Activated CD4-positive, alpha-beta memory T cell treated with anti-CD3 and anti-CD28 coated beads for 36 hours (primary cell): ENCODE measurements at regions not wholly inside any gene's neighbourhood (a gene's known extent, or its start where the extent isn't known, plus 50 kb on each side); places are given as distances from the start of the nearest gene placed in this dataset.
"Not testable (repeated sequence)": the region's sequence is repeated elsewhere in the genome, so short reads cannot be mapped to it uniquely, and the experiment has no call there.

Source experiments
- CTCF ChIA-PET: fragments of 350-600 bp; sonication (Branson Sonifier 250); formaldehyde crosslinking; loops from one replicate; lab custom pipeline; 2021; ENCODE audit warnings: antibody characterized with exemption, inconsistent platforms; lab: Charles Lee
- POLR2A ChIA-PET: fragments of 350-600 bp; sonication (Branson Sonifier 250); formaldehyde crosslinking; loops from one replicate; lab custom pipeline; 2021; ENCODE audit warnings: antibody characterized with exemption; lab: Charles Lee
- DNase-seq: peaks from one replicate; pipeline ENCODE4 v3.0.0-alpha.2; 2020
- H3K27ac Mint-ChIP-seq: one replicate; pipeline ENCODE4 v1.8.0; 2021; ENCODE audit warnings: mixed read lengths
- H3K27me3 Mint-ChIP-seq: one replicate; pipeline ENCODE4 v1.8.0; 2021; ENCODE audit warnings: mixed read lengths
- H3K36me3 Mint-ChIP-seq: one replicate; pipeline ENCODE4 v1.8.0; 2021; ENCODE audit warnings: mixed read lengths
- H3K4me1 Mint-ChIP-seq: one replicate; pipeline ENCODE4 v1.8.0; 2021; ENCODE audit warnings: low read depth, mixed read lengths
- H3K4me3 Mint-ChIP-seq: one replicate; pipeline ENCODE4 v1.8.0; 2021; ENCODE audit warnings: mild to moderate bottlenecking, mixed read lengths
- H3K9me3 Mint-ChIP-seq: one replicate; pipeline ENCODE4 v1.8.0; 2021; ENCODE audit warnings: mixed read lengths
- intact Hi-C: fragments of 100-400 bp; cut with micrococcal nuclease; formaldehyde crosslinking; loops from one replicate; pipeline ENCODE4 v1.15.1; 2023

DNA sequence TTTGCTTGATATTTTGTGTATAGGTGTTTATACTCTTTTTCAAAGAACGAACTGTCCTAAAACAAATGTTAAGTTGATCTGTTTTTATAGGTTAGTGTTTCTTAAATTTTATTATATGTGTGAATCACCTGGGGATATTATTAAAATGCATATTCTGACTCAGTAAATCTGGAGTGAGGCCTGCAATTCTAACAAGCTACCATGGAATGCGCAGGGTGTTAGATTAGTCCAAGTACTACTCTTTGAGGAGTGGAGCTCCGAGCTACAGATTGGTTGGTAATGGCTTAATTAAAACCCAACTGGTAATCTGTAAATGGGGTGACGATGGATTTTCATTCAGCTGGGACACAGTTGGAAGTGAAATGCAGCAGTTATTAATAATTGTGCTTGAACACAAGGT, 214.1 kb upstream of the UFM1 start:
- no peak for DNase-seq
- CTCF ChIA-PET, result no interaction called here
- Mint-ChIP-seq H3K9me3 (peaks cover 14% of the 10 kb centered on the region), H3K27ac (no peak overlapping the region), H3K4me1 (no peaks in the 10 kb centered on the region), H3K4me3 (no peak overlapping the region), H3K27me3 (no peaks in the 10 kb centered on the region), H3K36me3 (no peaks in the 10 kb centered on the region)
- POLR2A ChIA-PET, result no interaction called here
- intact Hi-C loops, result no loop called here

DNA sequence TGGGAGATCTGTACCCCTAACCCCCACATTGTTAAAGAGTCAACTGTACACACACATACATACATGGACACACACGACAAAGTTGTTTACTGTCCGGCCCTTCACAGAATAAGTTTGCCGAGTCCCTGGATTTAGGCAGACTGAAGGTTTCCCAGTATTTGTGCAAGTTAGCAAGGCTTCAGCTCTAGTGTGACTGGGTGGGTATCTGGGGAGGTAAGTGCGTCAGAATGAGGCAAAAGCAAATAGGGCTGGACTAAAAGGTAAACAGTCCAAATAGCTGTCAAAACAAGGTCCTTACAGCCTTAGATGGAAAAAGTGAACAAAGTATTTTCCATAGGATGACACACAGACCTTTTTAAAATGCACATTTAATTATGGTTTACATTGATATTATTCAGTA, 228.4 kb upstream of the UFM1 start:
- H3K27me3 Mint-ChIP-seq, result no peaks in the 10 kb centered on the region
- no peak for DNase-seq
- peaks cover 2% of the 10 kb centered on the region for H3K9me3 Mint-ChIP-seq

DNA sequence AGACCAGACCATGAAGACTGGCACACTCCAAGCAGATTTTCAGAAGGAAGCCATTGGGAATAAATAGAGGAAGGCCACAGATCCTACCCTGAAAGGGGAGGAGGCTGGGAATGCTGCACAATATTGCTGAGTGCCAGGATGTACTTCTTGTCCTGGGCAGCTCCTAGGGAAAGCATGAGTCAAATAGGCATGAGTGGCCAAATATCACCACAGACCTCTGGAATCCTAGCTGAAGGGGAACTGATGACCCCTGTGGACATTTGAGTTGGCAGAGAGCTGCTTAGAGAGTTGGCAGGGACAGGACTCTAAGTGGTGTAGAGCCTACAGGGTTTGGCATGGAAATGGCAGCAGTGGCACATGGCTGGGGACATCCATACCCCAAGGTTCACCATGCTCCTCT, 234.3 kb upstream of the TRPC4 start:
- intact Hi-C loops, result no loop called here
- no peaks in the 10 kb centered on the region for H3K4me1 Mint-ChIP-seq
- no peaks in the 10 kb centered on the region for H3K36me3 Mint-ChIP-seq
- no peak overlapping the region for H3K27ac Mint-ChIP-seq
- no peak for DNase-seq
- ChIA-PET POLR2A (no interaction called here), CTCF (no interaction called here)
- H3K9me3 Mint-ChIP-seq, result peaks cover 24% of the 10 kb centered on the region
- no peak overlapping the region for H3K4me3 Mint-ChIP-seq
- no peaks in the 10 kb centered on the region for H3K27me3 Mint-ChIP-seq

More for the DNA sequence above, 228.4 kb upstream of the UFM1 start:
- no peak overlapping the region for H3K4me3 Mint-ChIP-seq
- no peaks in the 10 kb centered on the region for H3K36me3 Mint-ChIP-seq
- ChIA-PET POLR2A (no interaction called here), CTCF (no interaction called here)
- intact Hi-C loops, result no loop called here
- no peak overlapping the region for H3K27ac Mint-ChIP-seq
- no peaks in the 10 kb centered on the region for H3K4me1 Mint-ChIP-seq

DNA sequence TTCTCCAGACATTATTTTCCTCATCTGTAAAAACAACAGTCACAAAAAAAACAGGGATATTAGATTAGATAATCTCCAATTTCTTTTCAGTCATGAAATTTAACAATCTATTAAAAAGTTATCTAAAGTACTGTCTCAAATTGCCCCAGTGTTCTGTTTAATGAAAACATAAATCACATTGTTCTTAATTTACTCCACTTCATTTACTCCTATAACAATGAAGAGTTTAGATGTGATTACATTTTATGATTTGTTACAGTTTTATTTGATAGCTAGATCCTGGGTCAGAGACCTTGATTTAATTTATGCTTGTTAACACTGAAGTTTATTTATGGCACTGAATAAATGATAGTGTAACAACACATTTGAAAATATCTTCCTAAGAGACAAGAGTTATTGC, 230.2 kb upstream of the TRPC4 start:
- H3K27me3 Mint-ChIP-seq, result no peaks in the 10 kb centered on the region
- H3K9me3 Mint-ChIP-seq, result peaks cover 8% of the 10 kb centered on the region
- POLR2A ChIA-PET, result no interaction called here
- CTCF ChIA-PET, result no interaction called here
- intact Hi-C loops, result no loop called here
- H3K36me3 Mint-ChIP-seq, result no peaks in the 10 kb centered on the region
- H3K27ac Mint-ChIP-seq, result no peak overlapping the region
- no peak overlapping the region for H3K4me3 Mint-ChIP-seq
- no peaks in the 10 kb centered on the region for H3K4me1 Mint-ChIP-seq
- no peak for DNase-seq

DNA sequence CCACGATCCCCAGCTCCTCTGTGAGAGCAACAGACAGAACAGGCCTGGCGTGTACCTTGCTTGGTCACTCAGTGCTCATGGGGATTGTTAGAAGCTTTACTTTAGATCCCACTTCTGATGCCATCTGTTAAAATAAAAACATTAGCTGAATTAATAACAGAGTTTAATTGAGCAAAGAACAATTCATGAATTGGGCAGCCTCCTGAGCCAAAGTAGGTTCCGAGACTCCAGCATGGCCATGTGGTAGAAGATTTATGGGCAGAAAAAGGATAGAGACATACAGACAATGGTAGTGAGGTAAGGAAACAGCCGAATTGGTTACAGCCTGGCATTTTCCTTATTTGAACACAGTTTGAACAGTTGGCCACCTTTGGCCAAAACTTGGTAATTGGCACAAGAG, 223.9 kb upstream of the TRPC4 start:
- POLR2A ChIA-PET, result no interaction called here
- DNase-seq, result no peak
- Mint-ChIP-seq H3K27ac (no peak overlapping the region), H3K27me3 (no peaks in the 10 kb centered on the region), H3K9me3 (peaks cover 5% of the 10 kb centered on the region), H3K4me1 (no peaks in the 10 kb centered on the region), H3K36me3 (no peaks in the 10 kb centered on the region), H3K4me3 (no peak overlapping the region)
- intact Hi-C loops, result no loop called here
- CTCF ChIA-PET, result no interaction called here

DNA sequence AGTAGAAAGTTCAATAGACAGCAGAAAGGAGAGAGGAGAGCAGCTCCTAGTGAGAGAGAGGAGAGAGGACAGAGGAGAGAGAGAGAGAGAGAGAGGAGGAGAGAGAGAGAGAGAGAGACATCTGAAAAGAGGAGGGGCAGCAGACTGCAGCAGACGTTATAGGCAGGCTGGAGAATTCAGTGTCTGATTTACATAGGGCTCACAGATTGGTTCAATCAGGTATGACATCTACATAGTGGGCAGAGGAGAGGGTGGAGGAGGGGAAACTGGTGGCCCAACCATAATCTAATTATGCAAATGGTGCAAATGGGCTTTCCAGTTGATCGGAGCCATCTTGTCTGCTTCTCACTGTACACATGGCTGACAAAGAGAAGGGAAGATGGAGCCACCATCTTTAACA, 221.3 kb upstream of the TRPC4 start:
- H3K4me1 Mint-ChIP-seq, result no peaks in the 10 kb centered on the region
- POLR2A ChIA-PET, result no interaction called here
- no peak overlapping the region for H3K4me3 Mint-ChIP-seq
- H3K27ac Mint-ChIP-seq, result no peak overlapping the region
- H3K9me3 Mint-ChIP-seq, result peaks cover 12% of the 10 kb centered on the region
- no peaks in the 10 kb centered on the region for H3K27me3 Mint-ChIP-seq
- DNase-seq, result no peak
- intact Hi-C loops, result no loop called here
- H3K36me3 Mint-ChIP-seq, result no peaks in the 10 kb centered on the region
- CTCF ChIA-PET, result no interaction called here

DNA sequence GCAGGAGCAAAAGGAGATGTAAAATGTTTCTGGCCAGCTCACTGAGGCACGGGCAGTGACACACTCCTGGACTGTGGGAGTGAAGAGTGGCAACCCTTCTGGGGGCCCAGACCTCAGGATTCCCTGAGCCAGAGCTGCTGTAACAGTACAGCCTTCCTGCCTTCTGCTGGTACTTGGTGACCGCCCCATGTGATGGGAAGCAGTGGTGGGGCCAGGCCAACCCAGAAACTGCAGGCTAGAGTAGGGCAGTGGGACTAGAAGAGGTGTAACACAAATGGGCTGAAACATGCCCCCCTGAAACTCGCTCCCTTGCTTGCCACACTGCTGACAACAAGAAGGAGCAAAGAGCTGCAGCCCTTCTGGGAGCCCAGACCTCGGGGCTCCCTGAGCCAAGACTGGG, 217.1 kb upstream of the TRPC4 start:
- Mint-ChIP-seq H3K36me3 (no peaks in the 10 kb centered on the region), H3K4me1 (no peaks in the 10 kb centered on the region), H3K4me3 (no peak overlapping the region), H3K27me3 (no peaks in the 10 kb centered on the region), H3K9me3 (peaks cover 28% of the 10 kb centered on the region), H3K27ac (no peak overlapping the region)
- ChIA-PET POLR2A (no interaction called here), CTCF (no interaction called here)
- DNase-seq, result no peak
- intact Hi-C loops, result no loop called here

DNA sequence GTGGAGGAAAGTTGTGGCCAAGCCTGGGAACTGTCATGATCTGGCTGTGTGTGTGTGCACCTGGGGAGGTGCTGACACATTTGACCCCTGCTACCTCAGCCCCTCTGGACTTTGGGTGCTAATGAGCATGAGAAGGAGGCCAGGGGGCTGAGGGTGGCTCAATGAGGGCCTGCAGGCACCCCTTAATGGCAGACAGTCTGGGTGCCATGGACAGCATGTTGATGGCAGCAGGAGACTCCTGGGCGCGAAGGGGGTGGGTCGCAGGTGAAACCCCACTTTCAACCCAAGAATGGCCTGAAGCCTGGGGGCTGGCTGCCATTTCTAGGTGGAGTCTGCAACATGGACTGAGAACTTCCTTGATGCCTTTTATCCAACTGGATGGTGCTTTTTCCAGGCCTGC, 216.4 kb upstream of the TRPC4 start:
- POLR2A ChIA-PET, result no interaction called here
- Mint-ChIP-seq H3K9me3 (peaks cover 34% of the 10 kb centered on the region), H3K27ac (no peak overlapping the region), H3K4me3 (no peak overlapping the region), H3K36me3 (no peaks in the 10 kb centered on the region), H3K27me3 (no peaks in the 10 kb centered on the region), H3K4me1 (no peaks in the 10 kb centered on the region)
- intact Hi-C loops, result no loop called here
- no peak for DNase-seq
- CTCF ChIA-PET, result no interaction called here

DNA sequence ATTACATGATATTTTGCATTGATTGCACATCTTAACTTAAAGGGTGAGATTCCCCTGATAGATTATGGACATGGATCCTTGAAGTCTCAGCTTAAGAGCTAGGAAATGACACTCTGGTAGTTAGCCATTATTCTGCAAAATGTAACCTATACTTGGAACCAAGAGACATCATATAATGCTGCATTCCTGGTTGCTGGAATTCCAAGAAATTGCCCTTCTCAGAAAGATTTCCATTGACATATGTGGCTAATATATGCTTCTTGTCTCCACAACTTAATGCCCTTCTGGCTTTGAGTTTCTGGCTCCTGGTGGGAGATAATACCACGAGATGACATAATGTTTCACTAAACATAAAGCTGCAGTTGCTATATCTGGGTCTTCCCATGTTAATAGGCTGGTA, 204.4 kb upstream of the TRPC4 start:
- POLR2A ChIA-PET, result no interaction called here
- DNase-seq, result no peak
- Mint-ChIP-seq H3K36me3 (no peaks in the 10 kb centered on the region), H3K9me3 (peaks cover 19% of the 10 kb centered on the region), H3K27ac (no peak overlapping the region), H3K4me1 (no peaks in the 10 kb centered on the region), H3K4me3 (no peak overlapping the region), H3K27me3 (no peaks in the 10 kb centered on the region)
- CTCF ChIA-PET, result no interaction called here
- intact Hi-C loops, result no loop called here

DNA sequence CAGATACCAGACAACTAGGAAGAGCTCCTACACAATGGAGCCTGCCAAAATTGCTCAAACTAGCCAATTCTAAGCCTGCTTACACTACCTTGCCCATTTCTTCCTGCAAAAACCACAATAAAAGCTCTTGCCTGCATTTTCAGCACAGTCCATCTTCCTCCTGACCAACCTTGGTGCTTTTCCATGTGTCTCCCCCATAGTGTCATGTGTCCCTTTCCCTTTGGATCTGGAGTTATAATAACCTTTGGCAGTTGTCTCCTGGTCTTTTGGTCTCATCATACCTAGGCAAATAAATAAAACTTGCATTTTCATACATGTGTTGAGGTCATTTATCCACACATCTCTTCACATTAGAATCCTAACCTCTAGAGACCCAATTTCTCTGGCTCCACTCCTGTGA, 203.1 kb upstream of the TRPC4 start:
- Mint-ChIP-seq H3K36me3 (no peaks in the 10 kb centered on the region), H3K9me3 (peaks cover 20% of the 10 kb centered on the region), H3K4me3 (no peak overlapping the region), H3K4me1 (no peaks in the 10 kb centered on the region), H3K27ac (no peak overlapping the region), H3K27me3 (no peaks in the 10 kb centered on the region)
- DNase-seq, result no peak
- intact Hi-C loops, result no loop called here
- POLR2A ChIA-PET, result no interaction called here
- CTCF ChIA-PET, result no interaction called here

DNA sequence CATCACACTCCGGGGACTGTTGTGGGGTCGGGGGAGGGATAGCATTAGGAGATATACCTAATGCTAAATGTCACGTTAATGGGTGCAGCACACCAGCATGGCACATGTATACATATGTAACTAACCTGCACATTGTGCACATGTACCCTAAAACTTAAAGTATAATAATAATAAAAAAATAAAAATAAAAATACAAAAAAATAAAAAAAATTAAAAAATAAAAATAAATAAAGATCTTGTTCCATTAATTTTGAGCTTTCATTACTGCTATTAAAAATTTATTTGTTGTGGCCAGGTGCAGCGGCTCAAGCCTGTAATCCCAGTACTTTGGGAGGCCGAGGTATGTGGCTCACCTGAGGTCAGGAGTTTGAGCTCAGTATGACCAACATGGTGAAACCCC, 201.8 kb upstream of the TRPC4 start:
- H3K36me3 Mint-ChIP-seq, POLR2A ChIA-PET, CTCF ChIA-PET, H3K4me1 Mint-ChIP-seq, DNase-seq, H3K27me3 Mint-ChIP-seq, H3K27ac Mint-ChIP-seq, H3K4me3 Mint-ChIP-seq, intact Hi-C loops: not testable (repeated sequence)
- H3K9me3 Mint-ChIP-seq, result peaks cover 26% of the 10 kb centered on the region

DNA sequence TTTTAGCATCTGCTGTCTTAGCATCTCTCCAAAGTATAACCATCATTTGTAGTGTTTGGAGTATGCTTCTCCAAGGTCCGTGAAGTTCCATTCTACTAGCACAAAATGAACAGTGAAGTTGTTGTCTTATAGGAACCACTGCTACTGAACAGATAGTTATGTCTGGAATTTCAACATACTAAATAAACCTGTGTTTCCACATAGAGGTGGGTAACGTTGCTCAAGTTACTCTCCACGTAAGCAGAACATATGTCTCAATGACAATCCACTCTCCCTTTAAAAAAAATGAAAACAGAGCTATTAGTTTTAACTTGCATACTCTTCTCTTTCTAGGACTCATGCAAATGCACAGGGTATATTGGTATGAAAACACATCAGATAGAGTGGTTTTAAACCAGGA, 184.3 kb upstream of the TRPC4 start:
- Mint-ChIP-seq H3K36me3 (no peaks in the 10 kb centered on the region), H3K27ac (no peak overlapping the region), H3K4me3 (no peak overlapping the region), H3K27me3 (no peaks in the 10 kb centered on the region), H3K9me3 (peaks cover 8% of the 10 kb centered on the region), H3K4me1 (no peaks in the 10 kb centered on the region)
- DNase-seq, result no peak
- ChIA-PET CTCF (no interaction called here), POLR2A (no interaction called here)
- intact Hi-C loops, result no loop called here

DNA sequence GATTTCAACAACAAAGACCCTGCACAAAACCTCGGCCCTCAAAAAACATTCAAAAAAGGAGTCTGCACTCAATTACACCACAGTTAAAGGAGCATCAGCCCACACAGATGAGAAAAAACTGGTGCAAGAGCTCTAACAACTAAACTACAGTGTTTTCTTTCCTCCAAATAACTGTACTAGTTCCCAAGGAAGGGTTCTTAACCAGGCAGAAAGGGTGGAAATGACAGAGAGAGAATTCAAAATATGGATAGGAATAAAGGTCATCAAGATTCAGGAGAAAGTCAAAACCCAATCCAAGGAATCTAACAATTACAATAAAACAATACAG, 176.4 kb upstream of the TRPC4 start:
- H3K27ac Mint-ChIP-seq, result no peak overlapping the region
- H3K4me3 Mint-ChIP-seq, result no peak overlapping the region
- POLR2A ChIA-PET, result no interaction called here
- DNase-seq, result no peak
- CTCF ChIA-PET, result no interaction called here
- intact Hi-C loops, result no loop called here
- H3K27me3 Mint-ChIP-seq, result no peaks in the 10 kb centered on the region
- H3K36me3 Mint-ChIP-seq, result no peaks in the 10 kb centered on the region
- H3K4me1 Mint-ChIP-seq, result no peaks in the 10 kb centered on the region
- peaks cover 15% of the 10 kb centered on the region for H3K9me3 Mint-ChIP-seq
